IMR-90 (cell line): ENCODE measurements at regions not wholly inside any gene's neighbourhood (a gene's known extent, or its start where the extent isn't known, plus 50 kb on each side); places are given as distances from the start of the nearest gene placed in this dataset.

Experiments
- ATAC-seq: fragments of 200-7000 bp; cut with Tn5 transposase; 2 replicates; pipeline ENCODE4 v1.9.1; 2020; ENCODE audit warnings: low read depth, mild to moderate bottlenecking, moderate library complexity
- BruUV-seq: library from RNA; stranded (reverse); fragments of 400-500 nt; replicated peaks from 2 replicates; lab custom pipeline; 2021; lab: Mats Ljungman, UMichigan
- CTCF ChIA-PET: fragments of 300-600 bp; formaldehyde crosslinking; extraction: SDS; loops from one replicate; lab custom pipeline; 2021; ENCODE audit warnings: antibody characterized with exemption; lab: Yijun Ruan, JAX
- POLR2A ChIA-PET: fragments of 300-600 bp; sonication (Branson Sonifier 250); formaldehyde crosslinking; loops from one replicate; lab custom pipeline; 2022; ENCODE audit warnings: antibody characterized with exemption; ENCODE audit not compliant: unreplicated experiment; lab: Charles Lee
- DNase-seq: peaks from one replicate; pipeline ENCODE4 v3.0.0; 2013
- H2AFZ ChIP-seq: replicated peaks from 2 replicates; pipeline ENCODE3; 2013; ENCODE audit warnings: low read length, mild to moderate bottlenecking; ENCODE audit not compliant: poor library complexity
- H2AK5ac ChIP-seq: 2 replicates; pipeline ENCODE4 v1.6.1; 2013; ENCODE audit warnings: low read depth, low read length, inconsistent platforms
- H2AK9ac ChIP-seq: replicated peaks from 2 replicates; pipeline ENCODE3; 2013; ENCODE audit warnings: mild to moderate bottlenecking, low read depth, low read length, moderate library complexity; ENCODE audit not compliant: poor library complexity
- H2BK120ac ChIP-seq: 2 replicates; pipeline ENCODE4 v1.6.1; 2013; ENCODE audit warnings: low read depth, low read length, inconsistent platforms
- H2BK15ac ChIP-seq: 3 replicates; pipeline ENCODE4 v1.6.1; 2013; ENCODE audit warnings: low read depth, low read length, inconsistent platforms
- H2BK20ac ChIP-seq: 2 replicates; pipeline ENCODE4 v1.6.1; 2013; ENCODE audit warnings: low read depth, mild to moderate bottlenecking, inconsistent platforms, low read length, moderate library complexity
- H2BK5ac ChIP-seq: 2 replicates; pipeline ENCODE4 v1.6.1; 2013; ENCODE audit warnings: mild to moderate bottlenecking, low read depth, low read length, inconsistent platforms; ENCODE audit not compliant: poor library complexity, severe bottlenecking
- H3K14ac ChIP-seq: replicated peaks from 2 replicates; pipeline ENCODE4 v1.6.1; 2013; ENCODE audit warnings: low read depth, low read length, inconsistent platforms
- H3K18ac ChIP-seq: 2 replicates; pipeline ENCODE4 v1.6.1; 2013; ENCODE audit warnings: low read depth, low read length, control low read depth
- H3K23ac ChIP-seq: 2 replicates; pipeline ENCODE4 v1.6.1; 2013; ENCODE audit warnings: low read depth, low read length, inconsistent platforms
- H3K27ac ChIP-seq: 2 replicates; pipeline ENCODE4 v1.5.1; 2013; ENCODE audit warnings: mild to moderate bottlenecking, control low read depth, low read length; ENCODE audit not compliant: insufficient read depth
- H3K27me3 ChIP-seq: 2 replicates; pipeline ENCODE4 v1.6.1; 2013; ENCODE audit warnings: low read length; ENCODE audit not compliant: control insufficient read depth, insufficient read depth
- H3K36me3 ChIP-seq: 2 replicates; pipeline ENCODE4 v1.6.1; 2013; ENCODE audit warnings: low read length, mixed read lengths; ENCODE audit not compliant: control insufficient read depth, insufficient read depth
- H3K4ac ChIP-seq: 2 replicates; pipeline ENCODE4 v1.6.1; 2013; ENCODE audit warnings: low read depth, low read length, inconsistent platforms
- H3K4me1 ChIP-seq: 2 replicates; pipeline ENCODE4 v1.6.1; 2013; ENCODE audit warnings: low read length, mixed read lengths; ENCODE audit not compliant: control insufficient read depth, insufficient read depth
- H3K4me2 ChIP-seq: 2 replicates; pipeline ENCODE4 v1.6.1; 2013; ENCODE audit warnings: low read depth, mild to moderate bottlenecking, control low read depth, low read length, moderate library complexity
- H3K4me3 ChIP-seq: 2 replicates; pipeline ENCODE4 v1.5.1; 2013; ENCODE audit warnings: low read depth, mild to moderate bottlenecking, control low read depth, low read length, moderate library complexity; ENCODE audit not compliant: insufficient read depth
- H3K56ac ChIP-seq: 2 replicates; pipeline ENCODE4 v1.6.1; 2013; ENCODE audit warnings: low read length, inconsistent platforms; ENCODE audit not compliant: insufficient read depth; ENCODE audit errors: extremely low read depth
- H3K79me1 ChIP-seq, 2 experiments: 2 replicates each; pipeline ENCODE4 v1.6.1; 2013; ENCODE audit warnings: low read length in 2 of 2, inconsistent platforms in 1 of 2, low read depth in 1 of 2
- H3K9ac ChIP-seq: 2 replicates; pipeline ENCODE4 v1.6.1; 2013; ENCODE audit warnings: low read depth, low read length, control low read depth
- H3K9me1 ChIP-seq: 2 replicates; pipeline ENCODE4 v1.6.1; 2013; ENCODE audit warnings: low read length, inconsistent platforms; ENCODE audit not compliant: insufficient read depth
- H3K9me3 ChIP-seq: 2 replicates; pipeline ENCODE4 v1.6.1; 2013; ENCODE audit warnings: low read length; ENCODE audit not compliant: control insufficient read depth, insufficient read depth
- H4K20me1 ChIP-seq: 2 replicates; pipeline ENCODE4 v1.6.1; 2013; ENCODE audit warnings: low read length, inconsistent platforms; ENCODE audit not compliant: insufficient read depth
- H4K5ac ChIP-seq: 2 replicates; pipeline ENCODE4 v1.6.1; 2013; ENCODE audit warnings: mild to moderate bottlenecking, low read depth, low read length, control low read depth
- H4K8ac ChIP-seq, 2 experiments: 2 replicates each; pipeline ENCODE4 v1.6.1; 2013; ENCODE audit warnings: low read depth in 2 of 2, low read length in 2 of 2, control low read depth in 1 of 2, inconsistent platforms in 1 of 2
- H4K91ac ChIP-seq: 2 replicates; pipeline ENCODE4 v1.6.1; 2013; ENCODE audit warnings: low read depth, low read length, inconsistent platforms; ENCODE audit not compliant: insufficient read depth
- CEBPB ChIP-seq: IDR thresholded peaks from 2 replicates; pipeline ENCODE4 v1.6.1; 2012; ENCODE audit warnings: low read depth, low read length, improper control_type of control experiment
- MAZ ChIP-seq: IDR thresholded peaks from 2 replicates; pipeline ENCODE4 v1.6.1; 2012; ENCODE audit warnings: low read depth, mild to moderate bottlenecking, low read length, improper control_type of control experiment, moderate library complexity, borderline replicate concordance
- MXI1 ChIP-seq: IDR thresholded peaks from 2 replicates; pipeline ENCODE4 v1.6.1; 2012; ENCODE audit warnings: low read depth, mild to moderate bottlenecking, low read length, moderate library complexity, borderline replicate concordance
- NFE2L2 ChIP-seq: fragments of 150-350 bp; IDR thresholded peaks from 2 replicates; pipeline ENCODE4 v1.6.1; 2016; ENCODE audit warnings: low read depth, mild to moderate bottlenecking, low read length
- POLR2A ChIP-seq: IDR thresholded peaks from 2 replicates; pipeline ENCODE4 v1.6.1; 2012; ENCODE audit warnings: mild to moderate bottlenecking, low read depth, low read length
- RAD21 ChIP-seq: IDR thresholded peaks from 2 replicates; pipeline ENCODE4 v1.6.1; 2012; ENCODE audit warnings: low read length, improper control_type of control experiment
- RCOR1 ChIP-seq: IDR thresholded peaks from 2 replicates; pipeline ENCODE4 v1.6.1; 2012; ENCODE audit warnings: mild to moderate bottlenecking, low read length, improper control_type of control experiment; ENCODE audit not compliant: insufficient replicate concordance
- SMC3 ChIP-seq: fragments of 150-350 bp; IDR thresholded peaks from 2 replicates; pipeline ENCODE4 v1.6.1; 2016; ENCODE audit warnings: low read depth, mild to moderate bottlenecking, antibody characterized with exemption, low read length, moderate library complexity
- USF2 ChIP-seq: fragments of 150-350 bp; IDR thresholded peaks from 2 replicates; pipeline ENCODE4 v1.6.1; 2017; ENCODE audit warnings: mild to moderate bottlenecking, antibody characterized with exemption, low read length, low read depth
- WGBS, 2 experiments: methylation state at CpG; one replicate each; pipeline versions ENCODE4 v1.1.5 to v1.1.7; 2013; ENCODE audit warnings: missing lambda C conversion rate in 2 of 2; ENCODE audit not compliant: insufficient read length in 1 of 2; ENCODE audit errors: extremely low coverage in 2 of 2; 5-methylcytosine and 5-hydroxymethylcytosine counted together
- dilution Hi-C: fragments of 300-500 bp; cut with HindIII; formaldehyde crosslinking; loops from one replicate; pipeline ENCODE4 v1.14.3; 2018; ENCODE audit warnings: low sequenced_read_pairs; ENCODE audit not compliant: unreplicated experiment
- in situ Hi-C: fragments of 300-500 bp; cut with MboI; formaldehyde crosslinking; loops from 3 replicates; pipeline ENCODE4 v1.14.3; 2019; ENCODE audit warnings: low sequenced_read_pairs, inconsistent platforms, mixed read lengths
- intact Hi-C: fragments of 100-400 bp; cut with micrococcal nuclease; formaldehyde crosslinking; loops from 2 replicates; pipeline ENCODE4 v1.10.0; 2022

GRCh38 chr4:153036931-153037482 is 100.9 kb downstream of the FHDC1 start:
- no peak overlapping the region for H3K9ac ChIP-seq
- H3K27me3 ChIP-seq = peaks cover 18% of the 10 kb centered on the region
- H3K79me1 ChIP-seq = no peaks in the 10 kb centered on the region
- no peak for TF ChIP-seq MXI1
- TF ChIP-seq MAZ = no peak
- TF ChIP-seq SMC3 = no peak
- TF ChIP-seq NFE2L2 = no peak
- no peak for TF ChIP-seq RAD21
- no peak for TF ChIP-seq CEBPB
- no peak for TF ChIP-seq USF2
- no peak for TF ChIP-seq RCOR1
- TF ChIP-seq POLR2A = no peak
- H3K4me2 ChIP-seq = no peak overlapping the region
- peaks cover 3% of the 10 kb centered on the region; the same call in 1 of the 2 replicates for H3K9me3 ChIP-seq
- H2AFZ ChIP-seq = no peak overlapping the region
- dilution Hi-C loops = no loop called here
- no peak overlapping the region for H3K14ac ChIP-seq
- H2BK5ac ChIP-seq = no peak overlapping the region
- H3K23ac ChIP-seq = no peak overlapping the region
- no peaks in the 10 kb centered on the region for H4K20me1 ChIP-seq
- no peaks in the 10 kb centered on the region for H3K9me1 ChIP-seq
- H3K27ac ChIP-seq = no peak overlapping the region
- in situ Hi-C loops = no loop called here
- no peak overlapping the region for H3K4me3 ChIP-seq
- no peak overlapping the region for H3K56ac ChIP-seq
- H2BK15ac ChIP-seq = no peak overlapping the region
- H4K91ac ChIP-seq = no peak overlapping the region
- no peak overlapping the region for H2BK20ac ChIP-seq
- no peak overlapping the region for H3K4ac ChIP-seq
- H3K4me1 ChIP-seq = no peaks in the 10 kb centered on the region
- POLR2A ChIA-PET = no interaction called here
- H2AK5ac ChIP-seq = no peak overlapping the region
- CTCF ChIA-PET = no interaction called here
- H2BK120ac ChIP-seq = no peak overlapping the region
- DNase-seq (no peak), ATAC-seq (no peak)
- no peak overlapping the region for H3K18ac ChIP-seq
- intact Hi-C loops = no loop called here
- H2AK9ac ChIP-seq = no peak overlapping the region
- no peak overlapping the region for H4K8ac ChIP-seq
- no peaks in the 10 kb centered on the region for H3K36me3 ChIP-seq
- H4K5ac ChIP-seq = no peak overlapping the region
- BruUV-seq = no TSS peak
- no CpG with 5 or more reads among the region's 5 CpGs for WGBS, 2 experiments
